Ishikawa (cell line): ENCODE measurements at regions not wholly inside any gene's neighbourhood (a gene's known extent, or its start where the extent isn't known, plus 50 kb on each side); places are given as distances from the start of the nearest gene placed in this dataset.

Experiments
- MAX ChIP-seq: IDR thresholded peaks from 2 replicates; pipeline ENCODE4 v1.6.1; 2012
- TAF1 ChIP-seq: IDR thresholded peaks from 2 replicates; pipeline ENCODE4 v1.6.1; 2012; ENCODE audit warnings: low read depth, mild to moderate bottlenecking
- TEAD4 ChIP-seq: IDR thresholded peaks from 2 replicates; pipeline ENCODE4 v1.6.1; 2012
- YY1 ChIP-seq: IDR thresholded peaks from 2 replicates; pipeline ENCODE4 v1.6.1; 2012; ENCODE audit warnings: low read depth

DNA sequence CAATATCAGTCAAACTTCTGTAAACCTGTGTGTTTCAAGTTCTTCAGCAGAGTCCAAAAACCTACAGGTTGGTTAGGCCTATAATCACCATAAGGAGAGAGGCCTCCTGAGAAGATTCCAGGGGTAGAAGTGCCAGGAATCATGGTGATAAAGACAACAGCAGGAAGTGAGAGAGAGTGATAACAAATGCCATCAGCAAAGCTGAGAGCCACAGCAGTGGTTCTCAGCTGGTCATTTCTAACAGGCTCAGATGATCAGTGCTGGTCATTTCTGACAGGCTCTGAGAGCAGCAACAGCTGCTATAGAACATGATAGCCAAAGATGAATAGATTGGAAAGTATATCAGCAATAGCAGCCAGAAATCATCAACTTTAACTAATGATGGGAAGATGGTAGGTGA lies 101.3 kb downstream of the TYW3 start:
- TF ChIP-seq MAX (no peak), TEAD4 (no peak), TAF1 (no peak), YY1 (no peak)
